K562 (cell line): ENCODE measurements at regions not wholly inside any gene's neighbourhood (a gene's known extent, or its start where the extent isn't known, plus 50 kb on each side); places are given as distances from the start of the nearest gene placed in this dataset.

Experiments
- ATAC-seq: fragments of 200-7000 bp; cut with Tn5 transposase; 3 replicates; pipeline ENCODE4 v1.9.1; 2020; ENCODE audit warnings: moderate library complexity
- BruUV-seq: library from RNA; stranded (reverse); fragments of 400-500 nt; replicated peaks from 2 replicates; lab custom pipeline; 2021; lab: Mats Ljungman, UMichigan
- CTCF ChIA-PET: fragments of 300-600 bp; formaldehyde crosslinking; extraction: SDS; loops from one replicate; lab custom pipeline; 2021; ENCODE audit warnings: low intra/inter-chr PET ratio; lab: Yijun Ruan, JAX
- POLR2A ChIA-PET: fragments of 300-600, 350-650 bp; sonication (Branson Sonifier 250); formaldehyde crosslinking; extraction: SDS; loops from one replicate; lab custom pipeline; 2021; ENCODE audit warnings: antibody characterized with exemption, inconsistent platforms; lab: Yijun Ruan, JAX
- DNase-seq, 4 experiments: peaks; one replicate each; pipeline versions ENCODE4 v3.0.0 to v3.0.0-alpha.2; 2011 to 2018; ENCODE audit warnings: low spot score in 3 of 4, mixed read lengths in 3 of 4; ENCODE audit errors: extremely low read depth in 1 of 4
- FAIRE-seq: peaks from 2 replicates; lab custom pipeline; 2011; peaks lifted over from hg19 to GRCh38; lab: Jason Lieb, UNC
- H2AFZ ChIP-seq: 2 replicates; pipeline ENCODE4 v1.6.0; 2011; ENCODE audit warnings: low read depth, low read length, control low read depth, inconsistent platforms
- H3K27ac ChIP-seq: fragments of 200-600 bp; 3 replicates; pipeline ENCODE4 v1.8.0; 2011; ENCODE audit warnings: low read depth, mild to moderate bottlenecking, control low read depth, inconsistent platforms, low read length, moderate library complexity, mixed read lengths; ENCODE audit errors: extremely low read depth
- H3K27me3 ChIP-seq, 2 experiments: fragments of 300-600 bp in 1 of 2; 2 replicates in 1 of 2; 3 replicates in 1 of 2; pipeline versions ENCODE4 v1.6.0 to v1.8.0; 2011; ENCODE audit warnings: inconsistent platforms in 2 of 2, low read length in 2 of 2, mild to moderate bottlenecking in 1 of 2, mixed read lengths in 1 of 2, moderate library complexity in 1 of 2; ENCODE audit not compliant: control insufficient read depth in 2 of 2, insufficient read depth in 2 of 2
- H3K36me3 ChIP-seq: fragments of 300-600 bp; 3 replicates; pipeline ENCODE4 v1.8.0; 2011; ENCODE audit warnings: mild to moderate bottlenecking, low read length, inconsistent platforms; ENCODE audit not compliant: control insufficient read depth, insufficient read depth
- H3K4me1 ChIP-seq, 2 experiments: fragments of 200-600 bp in 1 of 2; replicated peaks in 1 of 2; 2 replicates in 1 of 2; 3 replicates in 1 of 2; pipeline versions ENCODE4 v1.5.1 to v1.8.0; 2011; ENCODE audit warnings: inconsistent platforms in 2 of 2, low read length in 2 of 2, mild to moderate bottlenecking in 1 of 2, mixed read lengths in 1 of 2, moderate library complexity in 1 of 2; ENCODE audit not compliant: control insufficient read depth in 2 of 2, insufficient read depth in 2 of 2
- H3K4me2 ChIP-seq: 2 replicates; pipeline ENCODE4 v1.6.1; 2011; ENCODE audit warnings: low read length, control low read depth, inconsistent platforms, mixed read lengths; ENCODE audit not compliant: insufficient read depth
- H3K4me3 ChIP-seq: fragments of 200-600 bp; sonication (generic), shearing (Covaris generic); 2 replicates; pipeline ENCODE4 v1.5.1; 2016; ENCODE audit warnings: control low read depth, inconsistent platforms
- H3K79me2 ChIP-seq: fragments of 200-600 bp; 3 replicates; pipeline ENCODE4 v1.8.0; 2011; ENCODE audit warnings: low read length, inconsistent platforms; ENCODE audit not compliant: control insufficient read depth, insufficient read depth
- H3K9ac ChIP-seq, 2 experiments: 2 replicates each; pipeline versions ENCODE4 v1.6.0 to v1.6.1; 2011; ENCODE audit warnings: low read depth in 2 of 2, low read length in 2 of 2, control low read depth in 1 of 2, inconsistent platforms in 1 of 2, mild to moderate bottlenecking in 1 of 2, mixed read lengths in 1 of 2; ENCODE audit not compliant: insufficient read depth in 1 of 2
- H3K9me1 ChIP-seq: one replicate; pipeline ENCODE4 v1.6.0; 2011; ENCODE audit warnings: inconsistent platforms, mild to moderate bottlenecking, low read length, moderate library complexity; ENCODE audit not compliant: control insufficient read depth, insufficient read depth
- H3K9me3 ChIP-seq: replicated peaks from 2 replicates; pipeline ENCODE4 v1.5.1; 2011; ENCODE audit warnings: low read depth, low read length, inconsistent platforms; ENCODE audit not compliant: control insufficient read depth, insufficient read depth
- H4K20me1 ChIP-seq: replicated peaks from 2 replicates; pipeline ENCODE4 v1.6.1; 2011; ENCODE audit warnings: low read length, inconsistent platforms, mixed read lengths; ENCODE audit not compliant: control insufficient read depth, insufficient read depth
- SIX5 ChIP-seq, 2 experiments: IDR thresholded peaks; 2 replicates each; pipeline ENCODE4 v1.6.1; 2011; ENCODE audit warnings: low read length in 2 of 2, borderline replicate concordance in 1 of 2, low read depth in 1 of 2, mild to moderate bottlenecking in 1 of 2, moderate library complexity in 1 of 2; ENCODE audit not compliant: insufficient read depth in 1 of 2
- ZNF764 ChIP-seq: fragments of 250-450 bp; sonication (Bioruptor Pico); IDR thresholded peaks from 2 replicates; pipeline ENCODE4 v1.4.0; 2020; ENCODE audit warnings: low read depth, mild to moderate bottlenecking, moderate library complexity
- WGBS: fragments of 100-300 bp; shearing (Covaris generic); methylation state at CpG from one replicate; pipeline ENCODE4 v1.1.6; 2016; ENCODE audit warnings: low coverage, mixed read lengths; ENCODE audit not compliant: insufficient coverage; ENCODE audit errors: missing lambda C conversion rate; 5-methylcytosine and 5-hydroxymethylcytosine counted together
- in situ Hi-C: fragments of 300-500 bp; cut with MboI; formaldehyde crosslinking; loops from 4 replicates; pipeline ENCODE4 v1.15.0; 2018; ENCODE audit warnings: inconsistent platforms, mixed read lengths
- intact Hi-C: fragments of 100-400 bp; cut with micrococcal nuclease; formaldehyde crosslinking; loops from 2 replicates; pipeline ENCODE4 v1.14.2; 2022
- TF ChIP-seq, protein P1 (sequence below): fragments of 450-650 bp; IDR thresholded peaks from 2 replicates; pipeline ENCODE4 v1.6.1; 2016

DNA sequence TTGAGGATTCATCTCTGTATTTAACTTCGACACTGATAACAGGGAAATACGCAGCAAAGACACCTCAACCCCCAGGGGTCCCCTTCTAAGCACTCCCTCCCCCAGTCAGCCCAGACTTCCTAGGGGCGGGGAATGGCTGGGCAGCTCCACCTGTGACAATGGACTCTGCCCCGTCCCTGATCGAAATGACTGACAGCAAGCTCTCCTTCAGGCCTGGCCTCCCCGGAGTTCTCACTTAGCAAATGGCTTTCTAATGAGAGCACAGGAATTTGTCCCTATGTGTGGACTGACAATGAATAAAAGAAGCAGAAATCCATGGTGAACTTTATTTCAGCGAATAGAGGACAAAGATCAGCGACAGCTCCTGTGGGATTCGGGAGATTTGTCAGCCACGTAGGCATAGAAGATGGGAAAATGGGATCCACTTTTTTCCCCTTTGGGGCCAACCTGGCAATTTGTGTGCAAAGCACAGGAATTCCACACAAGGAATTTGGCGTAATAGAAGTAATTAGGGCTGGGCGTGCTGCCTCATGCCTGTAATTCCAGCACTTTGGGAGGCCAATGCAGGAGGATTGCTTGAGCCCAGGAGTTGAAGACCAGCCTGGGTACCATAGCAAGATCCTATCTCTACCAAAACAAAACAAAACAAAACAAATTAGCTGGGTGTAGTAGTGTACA is 63.8 kb downstream of the TNFAIP2 start:
- Histone ChIP-seq H3K9me1 (no peaks in the 10 kb centered on the region), H2AFZ (0 out of 2 replicates have a peak overlapping the region, but pooled peaks have one; percentile 9), H3K36me3 (no peaks in the 10 kb centered on the region), H3K4me1 (peaks cover 0 to 3% of the 10 kb centered on the region in 2 experiments; a peak in 4 of 5 replicates), H3K4me2 (no peak overlapping the region), H3K9me3 (no peaks in the 10 kb centered on the region), H3K4me3 (no peak overlapping the region), H3K79me2 (no peaks in the 10 kb centered on the region), H4K20me1 (no peaks in the 10 kb centered on the region), H3K27ac (no peak overlapping the region), H3K27me3 (no peaks in the 10 kb centered on the region), H3K9ac (peak overlapping the region in 1 of 2 experiments; percentile 45; a peak in 1 of 4 replicates)
- intact Hi-C loops: no loop called here
- ChIA-PET CTCF (no interaction called here), POLR2A (interaction anchor here (0.5 to 1.1 kb wide), 5 partner anchors 12 to 640 kb away, joined by 3 read pairs; no protein-coding TSS in a partner anchor)
- no peak for DNase-seq
- TF ChIP-seq ZNF764 (CRISPR knock-in tag): no peak
- no peak for TF ChIP-seq SIX5 (IDR thresholded peaks at IDR 0.05; ENCODE audit: borderline replicate concordance in 1 of 2, insufficient read depth in 1 of 2, low read depth in 1 of 2, low read length in 2 of 2)
- TF ChIP-seq, protein P1, sequence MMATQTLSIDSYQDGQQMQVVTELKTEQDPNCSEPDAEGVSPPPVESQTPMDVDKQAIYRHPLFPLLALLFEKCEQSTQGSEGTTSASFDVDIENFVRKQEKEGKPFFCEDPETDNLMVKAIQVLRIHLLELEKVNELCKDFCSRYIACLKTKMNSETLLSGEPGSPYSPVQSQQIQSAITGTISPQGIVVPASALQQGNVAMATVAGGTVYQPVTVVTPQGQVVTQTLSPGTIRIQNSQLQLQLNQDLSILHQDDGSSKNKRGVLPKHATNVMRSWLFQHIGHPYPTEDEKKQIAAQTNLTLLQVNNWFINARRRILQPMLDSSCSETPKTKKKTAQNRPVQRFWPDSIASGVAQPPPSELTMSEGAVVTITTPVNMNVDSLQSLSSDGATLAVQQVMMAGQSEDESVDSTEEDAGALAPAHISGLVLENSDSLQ: peak; percentile 66
- BruUV-seq: no TSS peak
- no peak for FAIRE-seq
- WGBS: 54% methylated on average over 12 of the region's 12 CpGs
- in situ Hi-C loops: no loop called here
- ATAC-seq: no peak
